ENCODE measurements at regions not wholly inside any gene's neighbourhood (a gene's known extent, or its start where the extent isn't known, plus 50 kb on each side); places are given as distances from the start of the nearest gene placed in this dataset.

DNA sequence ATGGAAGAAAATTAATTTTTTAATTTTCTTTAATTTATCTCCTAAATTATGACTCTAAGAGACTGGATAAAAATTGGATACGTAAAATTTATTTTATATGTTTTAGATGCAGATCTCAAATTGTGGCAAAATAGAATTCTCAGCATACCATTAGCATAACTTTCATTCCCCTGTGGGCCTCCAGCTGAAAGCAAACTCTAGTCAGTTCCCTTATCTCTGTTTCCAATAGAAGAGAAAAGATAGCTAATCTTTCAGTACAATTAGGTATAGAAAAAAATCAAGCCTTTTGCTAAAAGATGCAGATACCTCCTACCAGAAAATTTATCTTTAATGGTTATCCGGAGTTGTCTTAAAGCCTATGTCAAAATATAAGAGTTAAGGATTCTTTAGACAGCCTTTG is 1530.6 kb downstream of the EFNA5 start:
- TF ChIP-seq, protein P1, sequence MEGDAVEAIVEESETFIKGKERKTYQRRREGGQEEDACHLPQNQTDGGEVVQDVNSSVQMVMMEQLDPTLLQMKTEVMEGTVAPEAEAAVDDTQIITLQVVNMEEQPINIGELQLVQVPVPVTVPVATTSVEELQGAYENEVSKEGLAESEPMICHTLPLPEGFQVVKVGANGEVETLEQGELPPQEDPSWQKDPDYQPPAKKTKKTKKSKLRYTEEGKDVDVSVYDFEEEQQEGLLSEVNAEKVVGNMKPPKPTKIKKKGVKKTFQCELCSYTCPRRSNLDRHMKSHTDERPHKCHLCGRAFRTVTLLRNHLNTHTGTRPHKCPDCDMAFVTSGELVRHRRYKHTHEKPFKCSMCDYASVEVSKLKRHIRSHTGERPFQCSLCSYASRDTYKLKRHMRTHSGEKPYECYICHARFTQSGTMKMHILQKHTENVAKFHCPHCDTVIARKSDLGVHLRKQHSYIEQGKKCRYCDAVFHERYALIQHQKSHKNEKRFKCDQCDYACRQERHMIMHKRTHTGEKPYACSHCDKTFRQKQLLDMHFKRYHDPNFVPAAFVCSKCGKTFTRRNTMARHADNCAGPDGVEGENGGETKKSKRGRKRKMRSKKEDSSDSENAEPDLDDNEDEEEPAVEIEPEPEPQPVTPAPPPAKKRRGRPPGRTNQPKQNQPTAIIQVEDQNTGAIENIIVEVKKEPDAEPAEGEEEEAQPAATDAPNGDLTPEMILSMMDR (IDR thresholded peaks at IDR 0.05) = no peak
- TF ChIP-seq POLR2A (IDR thresholded peaks at IDR 0.05) = no peak
- no peak for TF ChIP-seq POLR2AphosphoS5 (IDR thresholded peaks at IDR 0.05)
